Gastroesophageal sphincter (tissue), 4 donors: ENCODE measurements at regions not wholly inside any gene's neighbourhood (a gene's known extent, or its start where the extent isn't known, plus 50 kb on each side); places are given as distances from the start of the nearest gene placed in this dataset.

Experiments
- ATAC-seq: fragments of 150-250 bp; one replicate; pipeline ENCODE4 v1.9.1; 2016; ENCODE audit warnings: mild to moderate bottlenecking, moderate library complexity
- H3K27ac ChIP-seq, 4 donors: fragments of 200-600 bp; sonication (generic) in 3 of 4; 1 replicate in 3 of 4; 2 replicates in 1 of 4; pipeline ENCODE4 v1.5.1; 2016 to 2019
- H3K27me3 ChIP-seq: fragments of 200-600 bp; sonication (generic); one replicate; pipeline ENCODE4 v1.5.1; 2019
- H3K36me3 ChIP-seq, 2 donors: fragments of 200-600 bp; sonication (generic); one replicate each; pipeline ENCODE4 v1.5.1; 2019; ENCODE audit warnings: control low read depth in 1 of 2
- H3K4me1 ChIP-seq, 3 donors: fragments of 200-600 bp; sonication (generic); 1 replicate in 2 of 3; 2 replicates in 1 of 3; pipeline ENCODE4 v1.5.1; 2016 to 2019; ENCODE audit warnings: control low read depth in 2 of 3
- H3K4me3 ChIP-seq, 2 donors: fragments of 200-600 bp; sonication (generic); one replicate each; pipeline ENCODE4 v1.5.1; 2019; ENCODE audit warnings: mild to moderate bottlenecking in 1 of 2, moderate library complexity in 1 of 2
- H3K9me3 ChIP-seq, 3 donors: fragments of 200-600 bp; sonication (generic); one replicate each; pipeline ENCODE4 v1.5.1; 2017 to 2019; ENCODE audit warnings: control low read depth in 2 of 3
- CTCF ChIP-seq, 4 experiments: fragments of 200-600 bp in 2 of 4; fragments of 450-650 bp in 2 of 4; sonication (generic) in 1 of 4; IDR thresholded peaks; one replicate each; pipeline ENCODE4 v1.5.1; 2017 to 2019; ENCODE audit warnings: antibody characterized with exemption in 4 of 4, mild to moderate bottlenecking in 2 of 4, moderate library complexity in 2 of 4
- EP300 ChIP-seq: sonication (generic); formaldehyde crosslinking; IDR thresholded peaks from one replicate; pipeline ENCODE4 v1.6.1; 2017; ENCODE audit warnings: antibody characterized with exemption, mild to moderate bottlenecking
- POLR2A ChIP-seq, 2 donors: fragments of 450-650 bp; IDR thresholded peaks; one replicate each; pipeline ENCODE4 v1.6.1; 2017; ENCODE audit warnings: antibody characterized with exemption in 2 of 2, mild to moderate bottlenecking in 2 of 2, moderate library complexity in 1 of 2
- POLR2AphosphoS5 ChIP-seq: sonication (generic); formaldehyde crosslinking; IDR thresholded peaks from one replicate; pipeline ENCODE4 v1.6.1; 2017; ENCODE audit warnings: antibody characterized with exemption
- WGBS, 2 donors: methylation state at CpG; one replicate each; pipeline ENCODE4 v1.1.5; 2018; ENCODE audit warnings: low coverage in 1 of 2; 5-methylcytosine and 5-hydroxymethylcytosine counted together

GRCh38 chr5:165805756-165806155, 2300.3 kb downstream of the MAT2B start:
- Histone ChIP-seq H3K4me3 (no peak overlapping the region), H3K9me3 (no peaks in the 10 kb centered on the region), H3K36me3 (no peaks in the 10 kb centered on the region), H3K27ac (no peak overlapping the region), H3K4me1 (no peaks in the 10 kb centered on the region), H3K27me3 (peaks cover 4% of the 10 kb centered on the region)
- TF ChIP-seq POLR2AphosphoS5 (no peak), POLR2A (IDR thresholded peaks at IDR 0.05) (no peak), EP300 (no peak), CTCF (IDR thresholded peaks at IDR 0.05) (no peak)
- no peak for ATAC-seq
- WGBS, 2 donors: 7 to 54% methylated on average over 3 of the region's 4 CpGs

- WGBS, 2 donors: 79 to 86% methylated on average over 3 of the region's 3 CpGs
- no peaks in the 10 kb centered on the region for H3K36me3 ChIP-seq
Measured at GRCh38 chr5:165808335-165808734, 2302.9 kb downstream of the MAT2B start.

GRCh38 chr5:165809914-165810313, 2304.5 kb downstream of the MAT2B start:
- no peaks in the 10 kb centered on the region for H3K4me1 ChIP-seq
- TF ChIP-seq POLR2AphosphoS5 (no peak), POLR2A (IDR thresholded peaks at IDR 0.05) (no peak), EP300 (no peak), CTCF (IDR thresholded peaks at IDR 0.05) (no peak)
- H3K27ac ChIP-seq: no peak overlapping the region
- ATAC-seq: no peak
- WGBS, 2 donors: 84 to 87% methylated on average over 3 of the region's 3 CpGs
- no peaks in the 10 kb centered on the region for H3K36me3 ChIP-seq
- no peak overlapping the region for H3K4me3 ChIP-seq
- peaks cover 4% of the 10 kb centered on the region for H3K27me3 ChIP-seq
- H3K9me3 ChIP-seq: no peaks in the 10 kb centered on the region

More at GRCh38 chr5:165808335-165808734, 2302.9 kb downstream of the MAT2B start:
- H3K4me1 ChIP-seq: no peaks in the 10 kb centered on the region
- H3K27ac ChIP-seq: no peak overlapping the region
- peaks cover 4% of the 10 kb centered on the region for H3K27me3 ChIP-seq
- no peaks in the 10 kb centered on the region for H3K9me3 ChIP-seq
- no peak for TF ChIP-seq POLR2A (IDR thresholded peaks at IDR 0.05)
- no peak for TF ChIP-seq EP300
- TF ChIP-seq CTCF (IDR thresholded peaks at IDR 0.05): no peak
- no peak for TF ChIP-seq POLR2AphosphoS5
- no peak for ATAC-seq
- H3K4me3 ChIP-seq: no peak overlapping the region

GRCh38 chr5:165829504-165829903, 2324.1 kb downstream of the MAT2B start:
- Histone ChIP-seq H3K27ac (no peak overlapping the region), H3K27me3 (no peaks in the 10 kb centered on the region), H3K4me1 (no peaks in the 10 kb centered on the region), H3K9me3 (peaks cover 0 to 7% (median 0%) of the 10 kb centered on the region in 3 donors), H3K4me3 (no peak overlapping the region), H3K36me3 (no peaks in the 10 kb centered on the region)
- WGBS, 2 donors: 73 to 89% methylated on average over 6 of the region's 6 CpGs
- no peak for ATAC-seq
- TF ChIP-seq EP300 (no peak), POLR2A (IDR thresholded peaks at IDR 0.05) (no peak), CTCF (IDR thresholded peaks at IDR 0.05) (no peak), POLR2AphosphoS5 (no peak)

- TF ChIP-seq POLR2A (IDR thresholded peaks at IDR 0.05): no peak
- no peak for TF ChIP-seq CTCF (IDR thresholded peaks at IDR 0.05)
- TF ChIP-seq POLR2AphosphoS5: no peak
- no peak for TF ChIP-seq EP300
- 36 to 57% methylated on average over 4 of the region's 4 CpGs for WGBS, 2 donors
- no peak for ATAC-seq
- H3K4me1 ChIP-seq: no peaks in the 10 kb centered on the region
- no peaks in the 10 kb centered on the region for H3K27me3 ChIP-seq
- H3K27ac ChIP-seq: no peak overlapping the region
- H3K36me3 ChIP-seq: no peaks in the 10 kb centered on the region
- no peak overlapping the region for H3K4me3 ChIP-seq
- no peaks in the 10 kb centered on the region for H3K9me3 ChIP-seq
Measured at GRCh38 chr5:165834891-165835290, 2329.5 kb downstream of the MAT2B start.
